ENCODE measurements at regions not wholly inside any gene's neighbourhood (a gene's known extent, or its start where the extent isn't known, plus 50 kb on each side); places are given as distances from the start of the nearest gene placed in this dataset.
"Not testable (repeated sequence)": the region's sequence is repeated elsewhere in the genome, so short reads cannot be mapped to it uniquely, and the experiment has no call there.

- no peak for DNase-seq (ENCODE audit: low spot score)
Observed at GRCh38 chr4:130068072-130068471, 972.1 kb downstream of the C4orf33 start.

- DNase-seq (ENCODE audit: low spot score): no peak
Observed at GRCh38 chr4:130071746-130072145, 975.8 kb downstream of the C4orf33 start.

- DNase-seq (ENCODE audit: low spot score): no peak
Observed at GRCh38 chr4:130073145-130073790, 977.3 kb downstream of the C4orf33 start.

- no peak for DNase-seq (ENCODE audit: low spot score)
Observed at GRCh38 chr4:130074096-130074495, 978.1 kb downstream of the C4orf33 start.

GRCh38 chr4:130077275-130077674 lies 981.3 kb downstream of the C4orf33 start:
- no peak for DNase-seq (ENCODE audit: low spot score)

GRCh38 chr4:130079027-130079426 lies 983.1 kb downstream of the C4orf33 start:
- not testable (repeated sequence) for DNase-seq (ENCODE audit: low spot score)

- DNase-seq (ENCODE audit: low spot score): no peak
Observed at GRCh38 chr4:130080872-130081451, 985.0 kb downstream of the C4orf33 start.

GRCh38 chr4:130090427-130090826 lies 994.5 kb downstream of the C4orf33 start:
- no peak for DNase-seq (ENCODE audit: low spot score)

GRCh38 chr4:130092187-130093015 lies 996.4 kb downstream of the C4orf33 start:
- no peak for DNase-seq (ENCODE audit: low spot score)

- no peak for DNase-seq (ENCODE audit: low spot score)
Observed at GRCh38 chr4:130099105-130099504, 1003.2 kb downstream of the C4orf33 start.

- no peak for DNase-seq (ENCODE audit: low spot score)
Observed at GRCh38 chr4:130110189-130110588, 1014.2 kb downstream of the C4orf33 start.

GRCh38 chr4:130110770-130111169 lies 1014.8 kb downstream of the C4orf33 start:
- DNase-seq (ENCODE audit: low spot score): no peak

- no peak for DNase-seq (ENCODE audit: low spot score)
Observed at GRCh38 chr4:130124066-130124465, 1028.1 kb downstream of the C4orf33 start.

- DNase-seq (ENCODE audit: low spot score): no peak
Observed at GRCh38 chr4:130125467-130125866, 1029.5 kb downstream of the C4orf33 start.

- no peak for DNase-seq (ENCODE audit: low spot score)
Observed at GRCh38 chr4:130127297-130127696, 1031.3 kb downstream of the C4orf33 start.

GRCh38 chr4:130131536-130131935 lies 1035.6 kb downstream of the C4orf33 start:
- DNase-seq (ENCODE audit: low spot score): no peak

GRCh38 chr4:130141651-130142050 lies 1045.7 kb downstream of the C4orf33 start:
- DNase-seq (ENCODE audit: low spot score): no peak

GRCh38 chr4:130143656-130144055 lies 1047.7 kb downstream of the C4orf33 start:
- no peak for DNase-seq (ENCODE audit: low spot score)

- no peak for DNase-seq (ENCODE audit: low spot score)
Observed at GRCh38 chr4:130146773-130147172, 1050.8 kb downstream of the C4orf33 start.

GRCh38 chr4:130147641-130148040 lies 1051.7 kb downstream of the C4orf33 start:
- no peak for DNase-seq (ENCODE audit: low spot score)

- no peak for DNase-seq (ENCODE audit: low spot score)
Observed at GRCh38 chr4:130154901-130155300, 1058.9 kb downstream of the C4orf33 start.

- DNase-seq (ENCODE audit: low spot score): no peak
Observed at GRCh38 chr4:130163701-130164100, 1067.7 kb downstream of the C4orf33 start.

GRCh38 chr4:130165381-130165780 lies 1069.4 kb downstream of the C4orf33 start:
- no peak for DNase-seq (ENCODE audit: low spot score)

Measured in hematopoietic multipotent progenitor cell treated with erythropoietin and hydrocortisone succinate and interleukin-3 and kit ligand, for 15 days (in vitro differentiated cells).